HG03139 (cell line): ENCODE measurements at regions not wholly inside any gene's neighbourhood (a gene's known extent, or its start where the extent isn't known, plus 50 kb on each side); places are given as distances from the start of the nearest gene placed in this dataset.

ENCODE experiments used
- ATAC-seq: cut with Tn5 transposase; IDR thresholded peaks from one replicate; pipeline ENCODE4 v1.9.1; 2021; ENCODE audit not compliant: unreplicated experiment

DNA sequence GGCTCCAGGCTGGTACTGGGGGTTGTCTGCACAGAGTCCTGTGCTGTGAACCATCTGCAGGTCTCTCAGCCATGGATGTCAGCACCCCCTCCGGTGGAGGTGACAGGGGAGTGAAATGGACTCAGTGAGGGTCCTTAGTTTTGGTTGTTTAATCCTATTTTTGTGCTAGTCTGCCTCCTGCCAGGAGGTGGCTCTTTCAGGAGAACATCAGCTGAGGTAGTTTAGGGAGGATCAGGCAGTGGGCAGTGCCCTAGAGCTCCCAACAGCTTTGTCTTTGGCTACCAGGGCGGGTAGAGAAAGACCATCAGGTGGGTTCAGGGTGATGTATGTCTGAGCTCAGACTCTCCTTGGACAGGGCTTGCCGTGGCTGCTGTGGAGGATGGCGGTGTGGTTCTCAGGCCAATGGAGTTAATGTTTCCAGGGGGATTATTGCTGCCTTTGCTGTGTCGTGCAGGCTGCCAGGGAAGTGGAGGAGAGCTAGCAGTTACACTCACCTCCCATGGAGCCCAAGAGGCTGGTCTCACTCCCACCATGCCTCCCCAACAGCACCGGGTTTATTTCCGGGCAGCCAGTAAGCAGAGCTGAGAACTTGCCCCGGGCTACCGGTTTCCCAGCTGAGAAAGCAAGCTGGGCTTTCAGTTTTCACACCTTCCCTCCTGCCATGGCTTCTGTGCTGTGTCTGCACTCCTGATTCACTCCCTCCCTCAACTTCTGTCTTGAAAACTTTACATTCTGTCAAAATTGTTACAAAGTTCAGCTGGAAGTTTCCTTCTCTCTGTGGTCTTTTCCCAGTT is 563.4 kb downstream of the XIRP2 start:
- no peak for ATAC-seq

DNA sequence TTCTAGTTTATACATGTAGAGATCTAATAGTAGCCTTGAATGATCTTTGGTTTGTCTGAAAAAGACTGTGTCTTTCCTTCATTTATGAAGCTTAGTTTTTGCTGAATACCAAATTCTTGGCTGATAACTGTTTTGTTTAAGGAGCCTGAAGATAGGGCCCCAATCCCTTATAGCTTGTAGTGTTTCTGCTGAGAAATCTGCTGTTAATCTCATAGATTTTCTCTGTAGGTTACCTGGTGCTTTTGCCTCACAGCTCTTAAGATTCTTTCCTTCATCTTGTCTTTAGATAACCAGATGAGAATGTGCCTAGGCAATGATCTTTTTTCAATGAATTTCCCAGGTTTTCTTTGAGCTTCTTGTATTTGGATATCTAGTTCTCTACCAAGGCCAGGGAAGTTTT is 562.1 kb downstream of the XIRP2 start:
- ATAC-seq: no peak

DNA sequence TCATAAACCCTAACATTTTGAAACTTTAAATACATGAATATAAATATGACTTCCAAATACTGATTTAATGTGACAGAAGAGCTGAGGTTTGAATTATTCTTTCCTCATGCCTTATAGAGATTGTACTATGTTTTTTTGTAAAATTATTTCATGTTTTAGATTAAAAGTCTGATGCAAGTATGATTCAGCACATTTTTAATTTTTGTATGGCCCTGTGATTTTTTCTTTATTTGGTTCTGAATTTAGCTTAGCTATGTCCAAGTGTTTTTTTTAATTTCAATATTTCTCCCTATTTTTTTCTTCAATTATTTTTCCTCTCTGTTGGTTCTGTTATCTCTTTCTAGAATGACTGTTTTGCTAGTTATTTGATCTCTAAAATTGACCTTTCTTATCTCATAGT is 552.1 kb downstream of the XIRP2 start:
- no peak for ATAC-seq

DNA sequence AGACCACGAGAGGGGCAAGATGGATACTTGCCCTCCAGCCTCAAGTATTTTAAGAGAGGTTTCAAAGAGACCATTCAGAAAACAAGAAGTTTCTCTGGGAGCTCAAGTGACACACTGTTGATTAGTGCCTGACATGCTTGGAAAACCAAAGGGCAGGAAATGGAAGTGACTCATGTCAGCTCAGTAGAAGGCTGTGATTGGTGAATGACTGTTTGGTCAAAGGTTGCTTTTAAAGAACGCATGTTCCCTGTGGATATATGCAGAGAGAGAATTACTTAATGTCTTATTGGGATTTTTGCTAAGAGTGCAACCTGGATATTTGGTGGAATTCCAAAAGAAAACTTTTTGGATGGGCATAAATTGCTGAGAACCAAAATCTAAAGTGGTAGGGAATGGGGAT is 549.9 kb downstream of the XIRP2 start:
- no peak for ATAC-seq

- ATAC-seq: no peak
Observed at GRCh38 chr2:167431949-167432348, 543.7 kb downstream of the XIRP2 start.

- ATAC-seq: no peak
Observed at GRCh38 chr2:167430447-167430846, 542.2 kb downstream of the XIRP2 start.

DNA sequence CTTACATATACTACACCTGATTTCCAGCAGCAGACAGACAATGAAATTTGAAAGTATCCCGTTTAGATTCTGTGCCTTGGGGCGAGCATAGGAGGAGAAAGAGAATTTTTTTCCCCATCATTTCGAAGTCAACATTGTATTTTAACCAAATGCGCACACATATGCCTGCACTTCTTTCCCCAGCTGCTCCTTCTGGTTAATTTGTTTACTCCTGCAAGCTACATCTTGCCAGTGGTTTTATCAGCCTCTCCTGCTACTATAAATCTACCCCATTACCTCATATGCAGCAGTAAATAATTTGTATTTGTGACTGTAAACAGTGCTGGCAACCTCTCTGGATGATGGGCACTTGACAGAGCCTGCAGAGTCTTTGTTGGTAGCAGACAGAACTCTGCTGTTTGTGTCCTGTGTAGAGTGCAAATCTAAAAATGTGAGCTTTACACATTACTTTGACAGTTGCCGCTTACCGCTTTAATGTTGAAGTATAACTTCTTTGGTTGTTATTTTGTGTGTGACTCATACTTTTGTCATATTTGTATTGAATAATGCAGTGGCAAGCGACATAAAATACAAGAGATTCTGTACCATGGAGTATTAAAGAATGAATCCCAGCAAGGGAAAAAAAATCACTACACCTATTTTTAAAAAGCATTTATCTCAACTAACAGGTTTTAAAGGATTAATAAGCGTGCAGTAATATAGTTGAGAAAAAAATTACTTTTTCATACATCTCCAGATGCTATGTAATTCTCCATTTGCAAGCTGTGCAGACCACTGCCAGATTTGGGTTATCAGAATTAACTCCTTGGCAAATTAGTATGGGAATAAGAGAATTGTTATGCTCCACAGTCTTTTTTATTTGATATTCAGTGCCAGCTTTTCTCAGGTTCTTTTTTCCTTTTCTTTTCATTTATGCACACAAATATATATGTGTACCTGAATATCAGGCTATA is 536.8 kb downstream of the XIRP2 start:
- no peak for ATAC-seq

DNA sequence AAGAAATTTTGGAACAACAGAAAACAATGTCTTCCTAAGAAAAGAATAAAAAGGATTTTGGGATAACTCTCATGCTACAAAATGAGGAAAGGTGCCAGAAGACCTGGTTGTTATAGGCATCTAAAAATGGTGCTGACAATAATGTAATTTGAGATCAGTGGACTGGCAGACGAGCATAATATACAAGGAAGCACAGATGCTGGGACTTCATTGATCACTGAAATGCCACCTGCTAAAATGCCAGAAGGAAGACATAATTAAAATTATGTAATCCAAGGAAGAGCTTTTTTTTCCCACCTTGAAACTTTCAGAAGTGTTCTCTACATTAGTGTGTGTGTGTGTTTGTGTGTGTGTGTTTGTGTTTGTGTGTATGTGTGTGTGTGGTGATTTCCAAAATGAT is 535.9 kb downstream of the XIRP2 start:
- ATAC-seq: no peak

GRCh38 chr2:167423731-167424130 is 535.5 kb downstream of the XIRP2 start:
- ATAC-seq: no peak

GRCh38 chr2:167420211-167420610 is 531.9 kb downstream of the XIRP2 start:
- no peak for ATAC-seq

GRCh38 chr2:167415068-167415467 is 526.8 kb downstream of the XIRP2 start:
- ATAC-seq: no peak

DNA sequence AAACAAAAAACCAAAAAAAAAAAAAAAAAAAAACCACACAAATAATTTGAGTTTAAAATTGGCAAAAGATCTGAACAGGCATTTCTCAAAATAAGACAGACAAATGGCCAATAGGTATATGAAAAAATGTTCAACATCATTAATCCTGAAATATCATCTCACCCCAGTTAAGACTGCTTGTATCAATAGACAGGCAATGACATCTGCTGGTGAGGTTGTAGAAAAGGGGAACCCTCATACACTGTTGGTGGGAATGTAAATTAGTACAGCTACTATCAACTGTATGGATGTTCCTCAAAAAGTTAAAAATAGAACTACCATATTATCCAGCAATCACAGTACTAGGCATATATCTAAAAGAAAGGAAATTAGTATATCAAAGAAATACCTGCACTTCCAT is 523.1 kb downstream of the XIRP2 start:
- no peak for ATAC-seq

GRCh38 chr2:167406558-167406957 is 518.3 kb downstream of the XIRP2 start:
- ATAC-seq: no peak

- ATAC-seq: no peak
Observed at GRCh38 chr2:167404627-167405284, 516.5 kb downstream of the XIRP2 start.

GRCh38 chr2:167401309-167401708 is 513.0 kb downstream of the XIRP2 start:
- no peak for ATAC-seq

GRCh38 chr2:167400546-167400945 is 512.3 kb downstream of the XIRP2 start:
- ATAC-seq: no peak

DNA sequence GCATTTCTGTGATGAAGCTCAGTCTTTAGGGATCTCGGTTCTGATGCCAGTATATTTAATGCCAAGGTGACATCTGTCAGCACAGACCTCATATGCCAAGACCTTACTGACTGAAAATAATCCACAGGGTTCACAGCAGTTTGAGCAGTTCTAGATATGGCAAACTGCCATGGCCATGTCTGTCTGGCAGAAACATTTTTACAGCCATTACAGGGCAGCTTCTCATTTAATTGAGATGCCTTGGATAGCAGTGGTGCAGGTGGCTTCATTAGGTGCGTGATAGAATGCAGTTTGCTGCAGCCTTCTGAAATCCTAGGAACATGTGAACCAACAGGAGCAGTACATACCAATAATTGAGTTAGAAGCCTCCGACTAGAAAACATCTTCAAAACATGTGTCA is 510.6 kb downstream of the XIRP2 start:
- no peak for ATAC-seq

- ATAC-seq: no peak
Observed at GRCh38 chr2:167388901-167389300, 500.6 kb downstream of the XIRP2 start.

- no peak for ATAC-seq
Observed at GRCh38 chr2:167388497-167388896, 500.2 kb downstream of the XIRP2 start.

DNA sequence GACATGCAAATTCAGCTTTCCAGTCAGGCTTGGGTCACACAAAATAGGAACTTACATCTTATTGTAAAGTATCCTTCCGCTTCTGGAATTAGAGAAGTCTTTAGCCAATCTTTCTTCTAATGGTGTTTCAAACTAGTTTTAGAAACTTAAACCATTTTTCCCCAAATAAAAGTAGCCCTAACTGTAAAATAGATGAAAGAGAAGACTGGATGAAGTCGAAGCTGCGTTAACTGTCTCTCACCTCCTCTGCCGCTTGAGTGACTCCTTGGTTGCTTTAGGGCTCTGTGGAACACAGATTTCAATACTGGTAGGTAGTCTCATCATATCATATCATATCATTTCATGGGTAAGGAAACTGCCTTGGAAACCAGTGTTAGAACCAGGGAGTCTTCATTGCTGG is 498.4 kb downstream of the XIRP2 start:
- ATAC-seq: no peak

- no peak for ATAC-seq
Observed at GRCh38 chr2:167383610-167384194, 495.4 kb downstream of the XIRP2 start.
